ENCODE measurements at regions not wholly inside any gene's neighbourhood (a gene's known extent, or its start where the extent isn't known, plus 50 kb on each side); places are given as distances from the start of the nearest gene placed in this dataset.

GRCh38 chr7:54465095-54465494 lies 77.1 kb upstream of the VSTM2A start:
- Histone ChIP-seq H4K20me1 (replicated peaks in 1 of 2; ENCODE audit: control insufficient read depth in 1 of 2, insufficient read depth in 2 of 2, low read length in 2 of 2) (no peaks in the 10 kb centered on the region), H3K36me3 (ENCODE audit: control insufficient read depth in 2 of 4, insufficient read depth in 4 of 4, low read length in 3 of 4) (no peaks in the 10 kb centered on the region), H2BK20ac (ENCODE audit: low read length) (no peak overlapping the region), H3K4me1 (replicated peaks in 1 of 4; ENCODE audit: control insufficient read depth in 3 of 4, insufficient read depth in 4 of 4, low read length in 3 of 4) (no peaks in the 10 kb centered on the region), H3K56ac (replicated peaks; ENCODE audit: insufficient read length, low read depth, low read length) (no peak overlapping the region), H4K8ac (ENCODE audit: extremely low read depth, insufficient read depth, low read length) (no peak overlapping the region), H3K4ac (replicated peaks; ENCODE audit: insufficient read length, low read depth, low read length) (no peak overlapping the region), H3K14ac (ENCODE audit: insufficient read length) (no peak overlapping the region), H3K18ac (ENCODE audit: extremely low read depth, low read length) (no peak overlapping the region), H4K5ac (ENCODE audit: insufficient read length, low read depth, low read length) (no peak overlapping the region), H2AFZ (ENCODE audit: low read length) (no peak overlapping the region), H2BK12ac (ENCODE audit: low read depth, low read length) (no peak overlapping the region), H3K9ac (replicated peaks in 1 of 4; ENCODE audit: extremely low read depth in 1 of 4, low read depth in 3 of 4, low read length in 3 of 4) (no peak overlapping the region), H2BK5ac (ENCODE audit: low read depth, low read length) (no peak overlapping the region), H3K23ac (ENCODE audit: insufficient read length) (no peak overlapping the region), H2BK120ac (replicated peaks; ENCODE audit: low read depth, low read length) (no peak overlapping the region), H2AK5ac (ENCODE audit: low read depth, low read length) (no peak overlapping the region), H3K4me3 (ENCODE audit: extremely low read depth in 1 of 4, insufficient read depth in 2 of 4, low read depth in 3 of 4, low read length in 4 of 4) (no peak overlapping the region), H3K23me2 (ENCODE audit: low read depth, low read length) (no peaks in the 10 kb centered on the region), H4K91ac (replicated peaks; ENCODE audit: insufficient read length, low read length) (no peak overlapping the region), H3K79me2 (ENCODE audit: control insufficient read depth in 1 of 2, insufficient read depth in 2 of 2, low read length in 2 of 2) (no peaks in the 10 kb centered on the region), H3K27me3 (replicated peaks in 1 of 4; ENCODE audit: control insufficient read depth in 3 of 4, extremely low read depth in 1 of 4, insufficient read depth in 3 of 4, low read length in 3 of 4) (no peaks in the 10 kb centered on the region), H3K9me3 (ENCODE audit: insufficient read depth in 2 of 2, low read depth in 1 of 2, low read length in 1 of 2) (peaks cover 0 to 3% of the 10 kb centered on the region in 2 experiments; a peak in 3 of 4 replicates), H3K27ac (ENCODE audit: low read depth, low read length) (no peak overlapping the region), H2BK15ac (ENCODE audit: low read length) (no peak overlapping the region), H3K79me1 (ENCODE audit: low read depth, low read length) (no peaks in the 10 kb centered on the region), H3K4me2 (ENCODE audit: insufficient read depth in 1 of 2, low read depth in 2 of 2, low read length in 2 of 2) (no peak overlapping the region)
- TF ChIP-seq GTF2F1 (IDR thresholded peaks at IDR 0.05; ENCODE audit: borderline replicate concordance, low read depth, low read length), result no peak
- TF ChIP-seq RAD21 (IDR thresholded peaks at IDR 0.05 in 1 of 2, conservative IDR thresholded peaks at IDR 0.05 in 1 of 2; ENCODE audit: low read depth in 2 of 2, low read length in 2 of 2), result no peak
- TF ChIP-seq, protein P1, sequence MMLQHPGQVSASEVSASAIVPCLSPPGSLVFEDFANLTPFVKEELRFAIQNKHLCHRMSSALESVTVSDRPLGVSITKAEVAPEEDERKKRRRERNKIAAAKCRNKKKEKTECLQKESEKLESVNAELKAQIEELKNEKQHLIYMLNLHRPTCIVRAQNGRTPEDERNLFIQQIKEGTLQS (IDR thresholded peaks at IDR 0.05; ENCODE audit: insufficient read depth, low read depth, low read length), result no peak
- TF ChIP-seq KDM1A (IDR thresholded peaks at IDR 0.05; ENCODE audit: borderline replicate concordance, low read length), result no peak
- no peak for TF ChIP-seq FOSL1 (IDR thresholded peaks at IDR 0.05; ENCODE audit: insufficient read depth, low read depth, low read length)
- TF ChIP-seq CBX8 (IDR thresholded peaks at IDR 0.05; ENCODE audit: borderline replicate concordance, low read depth, low read length), result no peak
- no peak for FAIRE-seq
- ChIA-PET CTCF (ENCODE audit: partially characterized antibody) (no interaction called here), POLR2A (ENCODE audit: partially characterized antibody) (no interaction called here)
- no peak for DNase-seq (ENCODE audit: low read depth in 1 of 2, low spot score in 2 of 2)

Measured in H1 (cell line).